H1 (cell line): ENCODE measurements at regions not wholly inside any gene's neighbourhood (a gene's known extent, or its start where the extent isn't known, plus 50 kb on each side); places are given as distances from the start of the nearest gene placed in this dataset.

ENCODE experiments used
- CTCF ChIA-PET: fragments of 300-600 bp; sonication (Branson Sonifier 250); formaldehyde crosslinking; loops from one replicate; lab custom pipeline; 2021; ENCODE audit not compliant: partially characterized antibody; lab: Charles Lee
- POLR2A ChIA-PET: fragments of 300-600 bp; sonication (Branson Sonifier 250); formaldehyde crosslinking; loops from one replicate; lab custom pipeline; 2021; ENCODE audit warnings: inconsistent platforms; ENCODE audit not compliant: partially characterized antibody; lab: Charles Lee
- DNase-seq, 2 experiments: peaks; one replicate each; pipeline versions ENCODE4 v3.0.0 to v3.0.0-alpha.2; 2010 to 2022; ENCODE audit warnings: low spot score in 2 of 2, low read depth in 1 of 2, mixed read lengths in 1 of 2
- FAIRE-seq: peaks from 2 replicates; lab custom pipeline; 2011; peaks lifted over from hg19 to GRCh38; lab: Jason Lieb, UNC
- H2AFZ ChIP-seq: 2 replicates; pipeline ENCODE4 v1.8.1; 2012; ENCODE audit warnings: low read length, inconsistent platforms
- H2AK5ac ChIP-seq: 2 replicates; pipeline ENCODE4 v1.6.1; 2013; ENCODE audit warnings: low read depth, low read length
- H2BK120ac ChIP-seq: replicated peaks from 2 replicates; pipeline ENCODE3; 2013; ENCODE audit warnings: low read depth, low read length, inconsistent platforms
- H2BK12ac ChIP-seq: 2 replicates; pipeline ENCODE4 v1.6.1; 2013; ENCODE audit warnings: low read depth, low read length
- H2BK15ac ChIP-seq: 2 replicates; pipeline ENCODE4 v1.6.1; 2013; ENCODE audit warnings: low read length
- H2BK20ac ChIP-seq: 2 replicates; pipeline ENCODE4 v1.6.1; 2013; ENCODE audit warnings: low read length
- H2BK5ac ChIP-seq: 2 replicates; pipeline ENCODE4 v1.6.1; 2013; ENCODE audit warnings: low read depth, low read length
- H3K14ac ChIP-seq: 2 replicates; pipeline ENCODE4 v1.6.1; 2013; ENCODE audit warnings: inconsistent platforms; ENCODE audit not compliant: insufficient read length
- H3K18ac ChIP-seq: 2 replicates; pipeline ENCODE4 v1.6.1; 2013; ENCODE audit warnings: low read length; ENCODE audit errors: extremely low read depth
- H3K23ac ChIP-seq: 2 replicates; pipeline ENCODE4 v1.6.1; 2013; ENCODE audit warnings: inconsistent platforms; ENCODE audit not compliant: insufficient read length
- H3K23me2 ChIP-seq: 2 replicates; pipeline ENCODE4 v1.6.1; 2013; ENCODE audit warnings: low read depth, low read length
- H3K27ac ChIP-seq: 2 replicates; pipeline ENCODE4 v1.6.1; 2011; ENCODE audit warnings: low read depth, low read length, inconsistent platforms
- H3K27me3 ChIP-seq, 4 experiments: replicated peaks in 1 of 4; 1 replicate in 1 of 4; 2 replicates in 3 of 4; pipeline versions ENCODE4 v1.6.1 to v1.8.1; 2011 to 2013; ENCODE audit warnings: low read length in 3 of 4, mild to moderate bottlenecking in 3 of 4, inconsistent platforms in 2 of 4, mixed read lengths in 2 of 4, moderate library complexity in 1 of 4; ENCODE audit not compliant: control insufficient read depth in 3 of 4, insufficient read depth in 3 of 4; ENCODE audit errors: extremely low read depth in 1 of 4
- H3K36me3 ChIP-seq, 4 experiments: 2 replicates each; pipeline versions ENCODE4 v1.6.1 to v1.8.1; 2011 to 2013; ENCODE audit warnings: mild to moderate bottlenecking in 4 of 4, low read length in 3 of 4, moderate library complexity in 2 of 4, control low read depth in 1 of 4, inconsistent platforms in 1 of 4; ENCODE audit not compliant: insufficient read depth in 4 of 4, control insufficient read depth in 2 of 4
- H3K4ac ChIP-seq: replicated peaks from 2 replicates; pipeline ENCODE3; 2013; ENCODE audit warnings: low read length, low read depth, mixed read lengths, inconsistent platforms; ENCODE audit not compliant: insufficient read length
- H3K4me1 ChIP-seq, 4 experiments: replicated peaks in 1 of 4; 1 replicate in 1 of 4; 2 replicates in 3 of 4; pipeline versions ENCODE4 v1.6.1 to v1.8.1; 2011 to 2013; ENCODE audit warnings: low read length in 3 of 4, inconsistent platforms in 2 of 4, mixed read lengths in 1 of 4; ENCODE audit not compliant: insufficient read depth in 4 of 4, control insufficient read depth in 3 of 4
- H3K4me2 ChIP-seq, 2 experiments: 2 replicates each; pipeline versions ENCODE4 v1.6.1 to v1.8.1; 2011 to 2013; ENCODE audit warnings: low read depth in 2 of 2, low read length in 2 of 2, control low read depth in 1 of 2, inconsistent platforms in 1 of 2, mild to moderate bottlenecking in 1 of 2; ENCODE audit not compliant: insufficient read depth in 1 of 2
- H3K4me3 ChIP-seq, 4 experiments: fragments of 200-600, 300-600 bp in 1 of 4; sonication (generic), shearing (Covaris generic), sonication (Bioruptor Twin) in 1 of 4; 2 replicates each; pipeline versions ENCODE4 v1.5.1 to v1.8.1; 2011 to 2016; ENCODE audit warnings: low read length in 4 of 4, low read depth in 3 of 4, control low read depth in 2 of 4, inconsistent platforms in 2 of 4, mild to moderate bottlenecking in 2 of 4, mixed read lengths in 1 of 4, moderate library complexity in 1 of 4; ENCODE audit not compliant: insufficient read depth in 2 of 4; ENCODE audit errors: extremely low read depth in 1 of 4
- H3K56ac ChIP-seq: replicated peaks from 2 replicates; pipeline ENCODE3; 2013; ENCODE audit warnings: low read depth, mild to moderate bottlenecking, mixed read lengths, low read length, inconsistent platforms; ENCODE audit not compliant: insufficient read length
- H3K79me1 ChIP-seq: 2 replicates; pipeline ENCODE4 v1.6.1; 2013; ENCODE audit warnings: low read depth, low read length, control low read depth
- H3K79me2 ChIP-seq, 2 experiments: 2 replicates each; pipeline versions ENCODE4 v1.6.1 to v1.8.1; 2012 to 2013; ENCODE audit warnings: low read length in 2 of 2, mild to moderate bottlenecking in 2 of 2, inconsistent platforms in 1 of 2; ENCODE audit not compliant: insufficient read depth in 2 of 2, control insufficient read depth in 1 of 2
- H3K9ac ChIP-seq, 4 experiments: replicated peaks in 1 of 4; 1 replicate in 1 of 4; 2 replicates in 3 of 4; pipeline versions ENCODE4 v1.6.1 to v1.8.1; 2011 to 2013; ENCODE audit warnings: low read depth in 3 of 4, low read length in 3 of 4, control low read depth in 2 of 4, mild to moderate bottlenecking in 2 of 4, moderate library complexity in 2 of 4, inconsistent platforms in 1 of 4; ENCODE audit errors: extremely low read depth in 1 of 4
- H3K9me3 ChIP-seq, 2 experiments: 2 replicates each; pipeline versions ENCODE4 v1.6.1 to v1.8.1; 2012 to 2013; ENCODE audit warnings: mild to moderate bottlenecking in 2 of 2, moderate library complexity in 2 of 2, control low read depth in 1 of 2, inconsistent platforms in 1 of 2, low read depth in 1 of 2, low read length in 1 of 2, mixed read lengths in 1 of 2; ENCODE audit not compliant: insufficient read depth in 2 of 2
- H4K20me1 ChIP-seq, 2 experiments: replicated peaks in 1 of 2; 2 replicates each; pipeline versions ENCODE3 to v1.8.1; 2011 to 2013; ENCODE audit warnings: inconsistent platforms in 2 of 2, low read length in 2 of 2, mild to moderate bottlenecking in 1 of 2; ENCODE audit not compliant: insufficient read depth in 2 of 2, control insufficient read depth in 1 of 2
- H4K5ac ChIP-seq: 2 replicates; pipeline ENCODE4 v1.6.1; 2013; ENCODE audit warnings: low read length, low read depth, mixed read lengths, inconsistent platforms; ENCODE audit not compliant: insufficient read length
- H4K8ac ChIP-seq: 2 replicates; pipeline ENCODE4 v1.8.0; 2013; ENCODE audit warnings: mild to moderate bottlenecking, moderate library complexity, low read length, inconsistent platforms; ENCODE audit not compliant: insufficient read depth; ENCODE audit errors: extremely low read depth
- H4K91ac ChIP-seq: replicated peaks from 2 replicates; pipeline ENCODE3; 2013; ENCODE audit warnings: low read length, mixed read lengths, inconsistent platforms; ENCODE audit not compliant: insufficient read length
- ATF3 ChIP-seq: IDR thresholded peaks from 2 replicates; pipeline ENCODE4 v1.6.1; 2011; ENCODE audit warnings: low read depth, mild to moderate bottlenecking, low read length; ENCODE audit not compliant: insufficient read depth
- BRCA1 ChIP-seq: IDR thresholded peaks from 2 replicates; pipeline ENCODE4 v1.6.1; 2012; ENCODE audit warnings: low read depth, low read length, improper control_type of control experiment
- EGR1 ChIP-seq: IDR thresholded peaks from 2 replicates; pipeline ENCODE4 v1.6.1; 2011; ENCODE audit warnings: low read depth, low read length, borderline replicate concordance
- GTF2F1 ChIP-seq: IDR thresholded peaks from 2 replicates; pipeline ENCODE4 v1.6.1; 2012; ENCODE audit warnings: low read depth, low read length, improper control_type of control experiment, borderline replicate concordance
- HDAC2 ChIP-seq, 2 experiments: fragments of 300-600 bp in 1 of 2; sonication (generic) in 1 of 2; IDR thresholded peaks; 2 replicates each; pipeline ENCODE4 v1.6.1; 2011 to 2012; ENCODE audit warnings: low read depth in 2 of 2, low read length in 2 of 2, mild to moderate bottlenecking in 2 of 2, moderate library complexity in 2 of 2, borderline replicate concordance in 1 of 2, inconsistent platforms in 1 of 2
- NANOG ChIP-seq: IDR thresholded peaks from 2 replicates; pipeline ENCODE4 v1.6.1; 2011; ENCODE audit warnings: low read length, low read depth, mild to moderate bottlenecking, inconsistent platforms; ENCODE audit not compliant: insufficient read depth, poor library complexity, severe bottlenecking
- PHF8 ChIP-seq: fragments of 200-600 bp; sonication (generic); conservative IDR thresholded peaks from 2 replicates; pipeline ENCODE4 v1.7.1; 2012; ENCODE audit warnings: low read depth, mild to moderate bottlenecking, inconsistent platforms, low read length, moderate library complexity
- RBBP5 ChIP-seq: IDR thresholded peaks from 2 replicates; pipeline ENCODE4 v1.7.1; 2012; ENCODE audit warnings: low read depth, mild to moderate bottlenecking, inconsistent platforms, low read length, moderate library complexity, borderline replicate concordance
- RXRA ChIP-seq: IDR thresholded peaks from 2 replicates; pipeline ENCODE4 v1.6.1; 2011; ENCODE audit warnings: low read depth, mild to moderate bottlenecking, low read length, moderate library complexity; ENCODE audit not compliant: insufficient read depth
- ZNF274 ChIP-seq: IDR thresholded peaks from 2 replicates; pipeline ENCODE4 v1.7.0; 2012; ENCODE audit warnings: low read length, borderline replicate concordance; ENCODE audit errors: extremely low read depth
- WGBS, 2 experiments: shearing (Covaris generic) in 1 of 2; methylation state at CpG; one replicate each; pipeline versions ENCODE4 v1.1.6 to v1.1.7; 2013 to 2015; ENCODE audit warnings: low lambda C conversion rate in 2 of 2, mixed read lengths in 2 of 2, inconsistent platforms in 1 of 2, low coverage in 1 of 2, missing lambda C conversion rate in 1 of 2; ENCODE audit not compliant: insufficient replicate concordance in 2 of 2, insufficient coverage in 1 of 2, insufficient read length in 1 of 2; ENCODE audit errors: extremely low coverage in 1 of 2, missing lambda C conversion rate in 1 of 2; 5-methylcytosine and 5-hydroxymethylcytosine counted together
- TF ChIP-seq, protein P1 (sequence below): IDR thresholded peaks from 2 replicates; pipeline ENCODE4 v1.6.1; 2012; ENCODE audit warnings: inconsistent platforms

DNA sequence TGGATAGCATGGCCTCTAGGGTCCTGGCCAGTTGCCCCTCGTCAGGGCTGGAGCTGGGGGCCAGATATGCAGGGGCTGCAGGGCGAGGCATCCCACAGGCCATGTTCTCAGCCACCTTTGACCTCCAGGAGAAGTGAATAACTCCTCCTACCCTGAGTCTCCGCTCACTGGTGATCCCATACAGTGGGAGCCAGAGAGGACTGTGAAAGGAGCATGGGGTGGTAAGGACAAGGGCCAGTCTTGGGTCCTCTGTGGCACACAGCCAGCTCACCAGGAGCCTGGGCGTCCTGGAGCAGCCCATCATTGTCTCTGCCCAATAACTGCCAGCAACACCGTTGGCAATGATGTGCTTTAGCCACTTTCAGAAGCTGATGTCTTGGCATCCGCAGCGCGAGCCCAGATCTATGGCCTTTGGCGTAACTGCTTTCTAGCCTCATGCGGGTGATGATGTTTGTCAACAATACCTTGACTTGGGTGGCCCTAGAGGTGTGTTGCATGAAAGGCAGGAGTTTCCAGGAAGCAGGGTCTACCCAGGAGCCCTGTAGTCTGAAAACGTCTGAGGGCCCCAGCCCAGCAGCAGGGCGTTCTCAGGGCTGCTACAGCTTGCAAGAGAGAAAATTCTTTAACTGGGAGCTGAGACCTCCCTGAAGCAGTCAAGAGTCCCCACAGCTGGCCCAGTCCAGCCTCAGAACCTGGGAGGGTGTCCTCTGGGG, 61.1 kb upstream of the IQSEC1 start:
- Histone ChIP-seq H3K4ac (no peak overlapping the region), H2AFZ (no peak overlapping the region), H2BK120ac (no peak overlapping the region), H4K91ac (no peak overlapping the region), H3K79me1 (no peaks in the 10 kb centered on the region), H3K4me1 (peaks cover 0 to 6% (median 2%) of the 10 kb centered on the region in 4 experiments; a peak in 3 of 7 replicates), H3K56ac (no peak overlapping the region), H2BK12ac (no peak overlapping the region), H3K4me3 (no peak overlapping the region), H3K4me2 (no peak overlapping the region), H2BK20ac (no peak overlapping the region), H2AK5ac (no peak overlapping the region), H3K27me3 (no peaks in the 10 kb centered on the region), H2BK15ac (no peak overlapping the region), H4K8ac (no peak overlapping the region), H3K9me3 (no peaks in the 10 kb centered on the region), H3K36me3 (no peaks in the 10 kb centered on the region), H3K18ac (no peak overlapping the region), H4K5ac (no peak overlapping the region), H3K9ac (no peak overlapping the region), H3K27ac (no peak overlapping the region), H3K14ac (no peak overlapping the region), H4K20me1 (peaks cover 1 to 5% of the 10 kb centered on the region in 2 experiments), H3K23ac (no peak overlapping the region), H3K79me2 (no peaks in the 10 kb centered on the region), H3K23me2 (no peaks in the 10 kb centered on the region), H2BK5ac (no peak overlapping the region)
- POLR2A ChIA-PET = interaction anchor here (0.9 kb wide), 1 partner anchor 15 kb away, joined by 3 read pairs; no protein-coding TSS in a partner anchor
- 83% methylated on average over 12 of the region's 12 CpGs; no CpG with 5 or more reads in 1 of the 2 experiments for WGBS, 2 experiments
- CTCF ChIA-PET = interaction anchor here (1.2 to 2.8 kb wide), 6 partner anchors 9 to 42 kb away, joined by 3 to 15 read pairs (median 6); no protein-coding TSS in a partner anchor
- DNase-seq (no peak), FAIRE-seq (no peak)
- no peak for TF ChIP-seq BRCA1
- no peak for TF ChIP-seq HDAC2 (IDR thresholded peaks at IDR 0.05; ENCODE audit: borderline replicate concordance in 1 of 2, low read depth in 2 of 2, low read length in 2 of 2)
- TF ChIP-seq ZNF274 = no peak
- TF ChIP-seq EGR1 = no peak
- no peak for TF ChIP-seq RXRA
- no peak for TF ChIP-seq NANOG
- TF ChIP-seq ATF3 = no peak
- TF ChIP-seq PHF8 = no peak
- TF ChIP-seq, protein P1, sequence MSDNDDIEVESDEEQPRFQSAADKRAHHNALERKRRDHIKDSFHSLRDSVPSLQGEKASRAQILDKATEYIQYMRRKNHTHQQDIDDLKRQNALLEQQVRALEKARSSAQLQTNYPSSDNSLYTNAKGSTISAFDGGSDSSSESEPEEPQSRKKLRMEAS = no peak
- no peak for TF ChIP-seq RBBP5
- no peak for TF ChIP-seq GTF2F1
